DMS 273 treated with DMSO at 0.1 percent for 48 hours (cell line): ENCODE measurements at regions not wholly inside any gene's neighbourhood (a gene's known extent, or its start where the extent isn't known, plus 50 kb on each side); places are given as distances from the start of the nearest gene placed in this dataset.

Source experiments
- DNase-seq: peaks from one replicate; lab custom pipeline; 2025; lab: John Stamatoyannopoulos, UW

GRCh38 chr4:52234561-52235440 is 183.7 kb downstream of the SPATA18 start:
- DNase-seq = no peak

- DNase-seq = no peak
Observed at GRCh38 chr4:52235552-52236201, 184.6 kb downstream of the SPATA18 start.

GRCh38 chr4:52241916-52242315 is 190.8 kb downstream of the SPATA18 start:
- DNase-seq = no peak

GRCh38 chr4:52243367-52243766 is 192.3 kb downstream of the SPATA18 start:
- DNase-seq = no peak

- DNase-seq = no peak
Observed at GRCh38 chr4:52244103-52244775, 193.1 kb downstream of the SPATA18 start.

- no peak for DNase-seq
Observed at GRCh38 chr4:52244848-52245247, 193.7 kb downstream of the SPATA18 start.

- no peak for DNase-seq
Observed at GRCh38 chr4:52246827-52247226, 195.7 kb downstream of the SPATA18 start.

GRCh38 chr4:52247941-52248340 is 196.8 kb downstream of the SPATA18 start:
- no peak for DNase-seq

GRCh38 chr4:52248820-52249219 is 197.7 kb downstream of the SPATA18 start:
- no peak for DNase-seq

GRCh38 chr4:52249581-52249980 is 198.5 kb downstream of the SPATA18 start:
- DNase-seq = no peak

- peak; percentile 71 for DNase-seq
Observed at GRCh38 chr4:52250154-52250553, 199.1 kb downstream of the SPATA18 start.

- DNase-seq = no peak
Observed at GRCh38 chr4:52251864-52252263, 200.8 kb downstream of the SPATA18 start.

GRCh38 chr4:52253025-52253424 is 201.9 kb downstream of the SPATA18 start:
- DNase-seq = no peak

GRCh38 chr4:52256522-52256921 is 205.4 kb downstream of the SPATA18 start:
- no peak for DNase-seq

GRCh38 chr4:52259978-52260377 is 208.9 kb downstream of the SPATA18 start:
- DNase-seq = no peak

- no peak for DNase-seq
Observed at GRCh38 chr4:52260514-52261210, 209.6 kb downstream of the SPATA18 start.

GRCh38 chr4:52263607-52264006 is 212.5 kb downstream of the SPATA18 start:
- peak; percentile 44 for DNase-seq

GRCh38 chr4:52265781-52266525 is 214.8 kb downstream of the SPATA18 start:
- DNase-seq = no peak

- peak; percentile 55 for DNase-seq
Observed at GRCh38 chr4:52266537-52267137, 215.5 kb downstream of the SPATA18 start.

- DNase-seq = no peak
Observed at GRCh38 chr4:52269761-52270160, 218.7 kb downstream of the SPATA18 start.

GRCh38 chr4:52273885-52274284 is 222.8 kb downstream of the SPATA18 start:
- no peak for DNase-seq
